ENCODE measurements at regions not wholly inside any gene's neighbourhood (a gene's known extent, or its start where the extent isn't known, plus 50 kb on each side); places are given as distances from the start of the nearest gene placed in this dataset.
A peak's percentile ranks its signal among the peaks of the same experiment; 100 is the strongest.

GRCh38 chr2:215693999-215694580 lies 258.2 kb upstream of the FN1 start (continued):
- no peak for TF ChIP-seq THAP8 (CRISPR knock-in tag; IDR thresholded peaks at IDR 0.05; ENCODE audit: borderline replicate concordance)
- TF ChIP-seq GLI4 (CRISPR knock-in tag; IDR thresholded peaks at IDR 0.05; ENCODE audit: borderline replicate concordance) = no peak
- TF ChIP-seq ZSCAN5A (CRISPR knock-in tag; IDR thresholded peaks at IDR 0.05; ENCODE audit: borderline replicate concordance) = no peak
- no peak for TF ChIP-seq ZNF543 (CRISPR knock-in tag; IDR thresholded peaks at IDR 0.05)
- TF ChIP-seq ELF3 (CRISPR knock-in tag; IDR thresholded peaks at IDR 0.05) = no peak
- TF ChIP-seq ZNF577 (CRISPR knock-in tag; IDR thresholded peaks at IDR 0.05; ENCODE audit: borderline replicate concordance, low read depth) = no peak
- no peak for TF ChIP-seq MIXL1 (CRISPR knock-in tag; IDR thresholded peaks at IDR 0.05)
- TF ChIP-seq PHF5A (CRISPR knock-in tag; IDR thresholded peaks at IDR 0.05; ENCODE audit: low read depth, unreplicated experiment) = peak; percentile 34
- TF ChIP-seq ZXDC (CRISPR knock-in tag; IDR thresholded peaks at IDR 0.05) = no peak
- TF ChIP-seq HOXA7 (CRISPR knock-in tag; IDR thresholded peaks at IDR 0.05) = no peak
- no peak for TF ChIP-seq GRHL1 (CRISPR knock-in tag; conservative IDR thresholded peaks at IDR 0.05)
- 0 out of 2 replicates have a peak, but pooled peaks have one; percentile 8 for TF ChIP-seq ZNF335 (CRISPR knock-in tag; IDR thresholded peaks at IDR 0.05)
- no peak for TF ChIP-seq MAZ (IDR thresholded peaks at IDR 0.05; ENCODE audit: borderline replicate concordance, low read depth, low read length)
- TF ChIP-seq MAZ (CRISPR knock-in tag; IDR thresholded peaks at IDR 0.05; ENCODE audit: low read depth) = no peak
- TF ChIP-seq HMGXB4 (CRISPR knock-in tag; IDR thresholded peaks at IDR 0.05; ENCODE audit: borderline replicate concordance in 1 of 2, low read depth in 1 of 2) = no peak
- TF ChIP-seq AFF4 (CRISPR knock-in tag; IDR thresholded peaks at IDR 0.05) = no peak
- TF ChIP-seq FOXM1 (CRISPR knock-in tag; IDR thresholded peaks at IDR 0.05) = no peak

Measured in HepG2 (cell line).